ENCODE measurements at regions not wholly inside any gene's neighbourhood (a gene's known extent, or its start where the extent isn't known, plus 50 kb on each side); places are given as distances from the start of the nearest gene placed in this dataset.
A peak's percentile ranks its signal among the peaks of the same experiment; 100 is the strongest.

- BruUV-seq (replicated peaks) = no TSS peak
- H3K4me3 Mint-ChIP-seq (ENCODE audit: unreplicated experiment) = no peak overlapping the region
- no peak overlapping the region for H3K27ac Mint-ChIP-seq (ENCODE audit: low read depth, unreplicated experiment)
- H3K4me1 Mint-ChIP-seq (ENCODE audit: insufficient read depth, unreplicated experiment) = no peaks in the 10 kb centered on the region
- DNase-seq (ENCODE audit: unreplicated experiment) = no peak
- CTCF ChIA-PET = interaction anchor here (0.6 to 2.6 kb wide), 15 partner anchors 8 to 164 kb away, joined by 3 to 18 read pairs (median 5); no protein-coding TSS in a partner anchor
- no peaks in the 10 kb centered on the region for H3K9me3 Mint-ChIP-seq (ENCODE audit: unreplicated experiment)
- no peaks in the 10 kb centered on the region for H3K36me3 Mint-ChIP-seq (ENCODE audit: insufficient read depth, unreplicated experiment)
- H3K27me3 Mint-ChIP-seq (ENCODE audit: insufficient read depth, unreplicated experiment) = peaks cover 11% of the 10 kb centered on the region
- intact Hi-C loops (cut with micrococcal nuclease) = loop anchor here (1.0 kb wide), 1 partner anchor 50 kb away; no protein-coding TSS in a partner anchor
- TF ChIP-seq CTCF (IDR thresholded peaks at IDR 0.05; ENCODE audit: unreplicated experiment) = no peak
- POLR2A ChIA-PET = no interaction called here
These were observed 57.6 kb upstream of the FXR1 start for GRCh38 chr3:180854887-180855286.

- peak; percentile 31 for TF ChIP-seq CTCF (IDR thresholded peaks at IDR 0.05; ENCODE audit: unreplicated experiment)
- H3K27ac Mint-ChIP-seq (ENCODE audit: low read depth, unreplicated experiment) = no peak overlapping the region
- no peaks in the 10 kb centered on the region for H3K4me1 Mint-ChIP-seq (ENCODE audit: insufficient read depth, unreplicated experiment)
- ChIA-PET CTCF (interaction anchor here (0.6 to 2.6 kb wide), 13 partner anchors 9 to 165 kb away, joined by 3 to 18 read pairs (median 5); no protein-coding TSS in a partner anchor), POLR2A (no interaction called here)
- DNase-seq (ENCODE audit: unreplicated experiment) = peak; percentile 32
- BruUV-seq (replicated peaks) = no TSS peak
- peaks cover 11% of the 10 kb centered on the region for H3K27me3 Mint-ChIP-seq (ENCODE audit: insufficient read depth, unreplicated experiment)
- intact Hi-C loops (cut with micrococcal nuclease) = loop anchor here (1.0 kb wide), 1 partner anchor 50 kb away; no protein-coding TSS in a partner anchor
- no peak overlapping the region for H3K4me3 Mint-ChIP-seq (ENCODE audit: unreplicated experiment)
- H3K36me3 Mint-ChIP-seq (ENCODE audit: insufficient read depth, unreplicated experiment) = no peaks in the 10 kb centered on the region
- no peaks in the 10 kb centered on the region for H3K9me3 Mint-ChIP-seq (ENCODE audit: unreplicated experiment)
These were observed 57.1 kb upstream of the FXR1 start for GRCh38 chr3:180855364-180855763.

- H3K4me1 Mint-ChIP-seq (ENCODE audit: insufficient read depth, unreplicated experiment) = no peaks in the 10 kb centered on the region
- POLR2A ChIA-PET = no interaction called here
- no peak for DNase-seq (ENCODE audit: unreplicated experiment)
- BruUV-seq (replicated peaks) = no TSS peak
- no peaks in the 10 kb centered on the region for H3K36me3 Mint-ChIP-seq (ENCODE audit: insufficient read depth, unreplicated experiment)
- CTCF ChIA-PET = interaction anchor here (0.6 to 2.6 kb wide), 12 partner anchors 10 to 165 kb away, joined by 3 to 18 read pairs (median 4); no protein-coding TSS in a partner anchor
- H3K4me3 Mint-ChIP-seq (ENCODE audit: unreplicated experiment) = no peak overlapping the region
- no peaks in the 10 kb centered on the region for H3K9me3 Mint-ChIP-seq (ENCODE audit: unreplicated experiment)
- no peak overlapping the region for H3K27ac Mint-ChIP-seq (ENCODE audit: low read depth, unreplicated experiment)
- H3K27me3 Mint-ChIP-seq (ENCODE audit: insufficient read depth, unreplicated experiment) = peaks cover 11% of the 10 kb centered on the region
- intact Hi-C loops (cut with micrococcal nuclease) = loop anchor here (1.0 kb wide), 1 partner anchor 51 kb away; no protein-coding TSS in a partner anchor
- TF ChIP-seq CTCF (IDR thresholded peaks at IDR 0.05; ENCODE audit: unreplicated experiment) = no peak
These were observed 56.5 kb upstream of the FXR1 start for GRCh38 chr3:180855956-180856355.

- Mint-ChIP-seq H3K27me3 (ENCODE audit: insufficient read depth, unreplicated experiment) (no peaks in the 10 kb centered on the region), H3K4me1 (ENCODE audit: insufficient read depth, unreplicated experiment) (no peaks in the 10 kb centered on the region), H3K36me3 (ENCODE audit: insufficient read depth, unreplicated experiment) (no peaks in the 10 kb centered on the region), H3K27ac (ENCODE audit: low read depth, unreplicated experiment) (no peak overlapping the region), H3K9me3 (ENCODE audit: unreplicated experiment) (no peaks in the 10 kb centered on the region), H3K4me3 (ENCODE audit: unreplicated experiment) (no peak overlapping the region)
- intact Hi-C loops (cut with micrococcal nuclease) = no loop called here
- BruUV-seq (replicated peaks) = no TSS peak
- no peak for DNase-seq (ENCODE audit: unreplicated experiment)
- no peak for TF ChIP-seq CTCF (IDR thresholded peaks at IDR 0.05; ENCODE audit: unreplicated experiment)
- CTCF ChIA-PET = no interaction called here
- POLR2A ChIA-PET = no interaction called here
These were observed 52.2 kb upstream of the FXR1 start for GRCh38 chr3:180860180-180860858.

All from MCF 10A (cell line).